ENCODE measurements at regions not wholly inside any gene's neighbourhood (a gene's known extent, or its start where the extent isn't known, plus 50 kb on each side); places are given as distances from the start of the nearest gene placed in this dataset.

- DNase-seq: no peak
Observed at GRCh38 chr13:56864451-56864850, 276.3 kb upstream of the PRR20A start.

GRCh38 chr13:56865416-56865815 is 275.3 kb upstream of the PRR20A start:
- no peak for DNase-seq

- no peak for DNase-seq
Observed at GRCh38 chr13:56869671-56870070, 271.0 kb upstream of the PRR20A start.

GRCh38 chr13:56886398-56886797 is 254.3 kb upstream of the PRR20A start:
- DNase-seq: no peak

- no peak for DNase-seq
Observed at GRCh38 chr13:56888455-56888854, 252.3 kb upstream of the PRR20A start.

- no peak for DNase-seq
Observed at GRCh38 chr13:56893843-56894242, 246.9 kb upstream of the PRR20A start.

GRCh38 chr13:56900549-56901279 is 240.0 kb upstream of the PRR20A start:
- no peak for DNase-seq

GRCh38 chr13:56902276-56902675 is 238.4 kb upstream of the PRR20A start:
- no peak for DNase-seq

- DNase-seq: no peak
Observed at GRCh38 chr13:56903710-56904282, 236.9 kb upstream of the PRR20A start.

- no peak for DNase-seq
Observed at GRCh38 chr13:56906909-56907308, 233.8 kb upstream of the PRR20A start.

- DNase-seq: no peak
Observed at GRCh38 chr13:56907766-56908165, 233.0 kb upstream of the PRR20A start.

GRCh38 chr13:56909896-56910600 is 230.7 kb upstream of the PRR20A start:
- DNase-seq: no peak

GRCh38 chr13:56917966-56918365 is 222.8 kb upstream of the PRR20A start:
- DNase-seq: no peak

- no peak for DNase-seq
Observed at GRCh38 chr13:56923626-56924140, 217.0 kb upstream of the PRR20A start.

- no peak for DNase-seq
Observed at GRCh38 chr13:56924401-56924800, 216.3 kb upstream of the PRR20A start.

GRCh38 chr13:56932104-56932503 is 208.6 kb upstream of the PRR20A start:
- no peak for DNase-seq

GRCh38 chr13:56953965-56954364 is 186.8 kb upstream of the PRR20A start:
- DNase-seq: no peak

GRCh38 chr13:56975647-56976046 is 165.1 kb upstream of the PRR20A start:
- DNase-seq: no peak

- no peak for DNase-seq
Observed at GRCh38 chr13:56980856-56981255, 159.9 kb upstream of the PRR20A start.

GRCh38 chr13:56986121-56986520 is 154.6 kb upstream of the PRR20A start:
- DNase-seq: no peak

GRCh38 chr13:56988543-56988942 is 152.2 kb upstream of the PRR20A start:
- no peak for DNase-seq

GRCh38 chr13:57003682-57004081 is 137.0 kb upstream of the PRR20A start:
- DNase-seq: no peak

GRCh38 chr13:57017357-57017756 is 123.4 kb upstream of the PRR20A start:
- DNase-seq: no peak

GRCh38 chr13:57018915-57019314 is 121.8 kb upstream of the PRR20A start:
- DNase-seq: no peak

Data from CD4-positive, alpha-beta T cell treated with Interleukin-12 subunit alpha and Interleukin-12 subunit beta, for 1 hour (primary cell).